ENCODE measurements at regions not wholly inside any gene's neighbourhood (a gene's known extent, or its start where the extent isn't known, plus 50 kb on each side); places are given as distances from the start of the nearest gene placed in this dataset.

GRCh38 chr15:34679291-34679690 is 75.5 kb downstream of the GJD2 start:
- no peak overlapping the region for H3K9ac ChIP-seq (ENCODE audit: low read length)
- no peaks in the 10 kb centered on the region for H3K79me1 ChIP-seq (ENCODE audit: low read length)
- H3K27me3 ChIP-seq (ENCODE audit: insufficient read depth, low read length) = no peaks in the 10 kb centered on the region
- H2AFZ ChIP-seq (ENCODE audit: insufficient read depth, low read length, poor library complexity) = no peak overlapping the region
- no peak for DNase-seq
- H4K12ac ChIP-seq (ENCODE audit: low read depth, low read length) = no peak overlapping the region
- no CpG with 5 or more reads among the region's 1 CpG for WGBS (ENCODE audit: extremely low coverage, insufficient coverage, insufficient read length)
- no peak overlapping the region for H2BK12ac ChIP-seq (ENCODE audit: low read length)
- H3K4me3 ChIP-seq (ENCODE audit: low read depth, low read length) = no peak overlapping the region
- H3K9me3 ChIP-seq (ENCODE audit: insufficient read depth, low read depth, low read length) = no peaks in the 10 kb centered on the region
- no peak overlapping the region for H4K91ac ChIP-seq (ENCODE audit: low read depth, low read length)
- H3K23ac ChIP-seq (ENCODE audit: low read length) = no peak overlapping the region
- H3K4me1 ChIP-seq (ENCODE audit: control insufficient read depth in 1 of 2, insufficient read depth in 2 of 2, low read length in 2 of 2) = no peaks in the 10 kb centered on the region
- no peak overlapping the region for H3K27ac ChIP-seq (ENCODE audit: low read depth, low read length)
- no peak overlapping the region for H2AK5ac ChIP-seq (ENCODE audit: low read length)
- H3K36me3 ChIP-seq (ENCODE audit: control insufficient read depth in 1 of 2, insufficient read depth in 2 of 2, low read length in 2 of 2) = no peaks in the 10 kb centered on the region
- no peak overlapping the region for H2BK120ac ChIP-seq (ENCODE audit: insufficient read depth, low read length, poor library complexity)
- no peak overlapping the region for H3K14ac ChIP-seq (ENCODE audit: low read length)
- no peak overlapping the region for H3K18ac ChIP-seq (ENCODE audit: low read length)
- H3K79me2 ChIP-seq (ENCODE audit: control insufficient read depth, insufficient read depth, low read length, poor library complexity) = no peaks in the 10 kb centered on the region
- H2BK5ac ChIP-seq (ENCODE audit: low read depth, low read length, poor library complexity) = no peak overlapping the region
- no peak overlapping the region for H4K8ac ChIP-seq (ENCODE audit: low read depth, low read length)
- no peak overlapping the region for H3K4me2 ChIP-seq (ENCODE audit: low read length)
- H3K4ac ChIP-seq (ENCODE audit: low read depth, low read length) = no peak overlapping the region

GRCh38 chr15:34673241-34673640 is 81.6 kb downstream of the GJD2 start:
- Histone ChIP-seq H4K91ac (ENCODE audit: low read depth, low read length) (no peak overlapping the region), H4K8ac (ENCODE audit: low read depth, low read length) (no peak overlapping the region), H3K4me2 (ENCODE audit: low read length) (no peak overlapping the region), H3K4ac (ENCODE audit: low read depth, low read length) (no peak overlapping the region), H4K12ac (ENCODE audit: low read depth, low read length) (no peak overlapping the region), H3K9me3 (ENCODE audit: insufficient read depth, low read depth, low read length) (no peaks in the 10 kb centered on the region), H3K27ac (ENCODE audit: low read depth, low read length) (no peak overlapping the region), H2BK120ac (ENCODE audit: insufficient read depth, low read length, poor library complexity) (no peak overlapping the region), H2AFZ (ENCODE audit: insufficient read depth, low read length, poor library complexity) (no peak overlapping the region), H3K79me1 (ENCODE audit: low read length) (no peaks in the 10 kb centered on the region), H3K36me3 (ENCODE audit: control insufficient read depth in 1 of 2, insufficient read depth in 2 of 2, low read length in 2 of 2) (no peaks in the 10 kb centered on the region), H2AK5ac (ENCODE audit: low read length) (no peak overlapping the region), H3K4me3 (ENCODE audit: low read depth, low read length) (no peak overlapping the region), H3K9ac (ENCODE audit: low read length) (no peak overlapping the region), H3K18ac (ENCODE audit: low read length) (no peak overlapping the region), H2BK12ac (ENCODE audit: low read length) (no peak overlapping the region), H2BK5ac (ENCODE audit: low read depth, low read length, poor library complexity) (no peak overlapping the region), H3K4me1 (ENCODE audit: control insufficient read depth in 1 of 2, insufficient read depth in 2 of 2, low read length in 2 of 2) (no peaks in the 10 kb centered on the region), H3K27me3 (ENCODE audit: insufficient read depth, low read length) (no peaks in the 10 kb centered on the region), H3K79me2 (ENCODE audit: control insufficient read depth, insufficient read depth, low read length, poor library complexity) (no peaks in the 10 kb centered on the region), H3K23ac (ENCODE audit: low read length) (no peak overlapping the region), H3K14ac (ENCODE audit: low read length) (no peak overlapping the region)
- DNase-seq = no peak
- no CpG with 5 or more reads among the region's 1 CpG for WGBS (ENCODE audit: extremely low coverage, insufficient coverage, insufficient read length)

- Histone ChIP-seq H3K23ac (ENCODE audit: low read length) (no peak overlapping the region), H4K8ac (ENCODE audit: low read depth, low read length) (no peak overlapping the region), H3K79me1 (ENCODE audit: low read length) (no peaks in the 10 kb centered on the region), H3K4ac (ENCODE audit: low read depth, low read length) (no peak overlapping the region), H3K9me3 (ENCODE audit: insufficient read depth, low read depth, low read length) (no peaks in the 10 kb centered on the region), H3K27ac (ENCODE audit: low read depth, low read length) (no peak overlapping the region), H3K36me3 (ENCODE audit: control insufficient read depth in 1 of 2, insufficient read depth in 2 of 2, low read length in 2 of 2) (no peaks in the 10 kb centered on the region), H2AK5ac (ENCODE audit: low read length) (no peak overlapping the region), H3K4me2 (ENCODE audit: low read length) (no peak overlapping the region), H3K4me1 (ENCODE audit: control insufficient read depth in 1 of 2, insufficient read depth in 2 of 2, low read length in 2 of 2) (no peaks in the 10 kb centered on the region), H3K18ac (ENCODE audit: low read length) (no peak overlapping the region), H2AFZ (ENCODE audit: insufficient read depth, low read length, poor library complexity) (no peak overlapping the region), H3K14ac (ENCODE audit: low read length) (no peak overlapping the region), H2BK120ac (ENCODE audit: insufficient read depth, low read length, poor library complexity) (no peak overlapping the region), H3K79me2 (ENCODE audit: control insufficient read depth, insufficient read depth, low read length, poor library complexity) (no peaks in the 10 kb centered on the region), H3K27me3 (ENCODE audit: insufficient read depth, low read length) (no peaks in the 10 kb centered on the region), H3K9ac (ENCODE audit: low read length) (no peak overlapping the region), H4K91ac (ENCODE audit: low read depth, low read length) (no peak overlapping the region), H4K12ac (ENCODE audit: low read depth, low read length) (no peak overlapping the region), H3K4me3 (ENCODE audit: low read depth, low read length) (no peak overlapping the region), H2BK12ac (ENCODE audit: low read length) (no peak overlapping the region), H2BK5ac (ENCODE audit: low read depth, low read length, poor library complexity) (no peak overlapping the region)
- no CpG with 5 or more reads among the region's 5 CpGs for whole genome bisulfite sequencing (ENCODE audit: extremely low coverage, insufficient coverage, insufficient read length)
- DNase-seq = no peak
Measured at GRCh38 chr15:34665498-34666116, 82.2 kb upstream of the GOLGA8B start.

- no peaks in the 10 kb centered on the region for H3K4me1 ChIP-seq (ENCODE audit: control insufficient read depth in 1 of 2, insufficient read depth in 2 of 2, low read length in 2 of 2)
- no peak overlapping the region for H4K8ac ChIP-seq (ENCODE audit: low read depth, low read length)
- H3K18ac ChIP-seq (ENCODE audit: low read length) = no peak overlapping the region
- H3K9me3 ChIP-seq (ENCODE audit: insufficient read depth, low read depth, low read length) = no peaks in the 10 kb centered on the region
- H3K23ac ChIP-seq (ENCODE audit: low read length) = no peak overlapping the region
- H2BK5ac ChIP-seq (ENCODE audit: low read depth, low read length, poor library complexity) = no peak overlapping the region
- no peak overlapping the region for H3K4me2 ChIP-seq (ENCODE audit: low read length)
- H3K14ac ChIP-seq (ENCODE audit: low read length) = no peak overlapping the region
- no peak overlapping the region for H3K9ac ChIP-seq (ENCODE audit: low read length)
- H3K79me2 ChIP-seq (ENCODE audit: control insufficient read depth, insufficient read depth, low read length, poor library complexity) = no peaks in the 10 kb centered on the region
- H3K4ac ChIP-seq (ENCODE audit: low read depth, low read length) = no peak overlapping the region
- no peak overlapping the region for H2BK12ac ChIP-seq (ENCODE audit: low read length)
- no peak overlapping the region for H2AFZ ChIP-seq (ENCODE audit: insufficient read depth, low read length, poor library complexity)
- no peak overlapping the region for H2AK5ac ChIP-seq (ENCODE audit: low read length)
- H3K27me3 ChIP-seq (ENCODE audit: insufficient read depth, low read length) = no peaks in the 10 kb centered on the region
- no CpG with 5 or more reads among the region's 1 CpG for WGBS (ENCODE audit: extremely low coverage, insufficient coverage, insufficient read length)
- H4K12ac ChIP-seq (ENCODE audit: low read depth, low read length) = no peak overlapping the region
- no peaks in the 10 kb centered on the region for H3K36me3 ChIP-seq (ENCODE audit: control insufficient read depth in 1 of 2, insufficient read depth in 2 of 2, low read length in 2 of 2)
- no peak for DNase-seq
- H2BK120ac ChIP-seq (ENCODE audit: insufficient read depth, low read length, poor library complexity) = no peak overlapping the region
- H3K27ac ChIP-seq (ENCODE audit: low read depth, low read length) = no peak overlapping the region
- H3K79me1 ChIP-seq (ENCODE audit: low read length) = no peaks in the 10 kb centered on the region
- no peak overlapping the region for H4K91ac ChIP-seq (ENCODE audit: low read depth, low read length)
- no peak overlapping the region for H3K4me3 ChIP-seq (ENCODE audit: low read depth, low read length)
Measured at GRCh38 chr15:34664418-34664817, 81.0 kb upstream of the GOLGA8B start.
